ENCODE measurements at regions not wholly inside any gene's neighbourhood (a gene's known extent, or its start where the extent isn't known, plus 50 kb on each side); places are given as distances from the start of the nearest gene placed in this dataset.

GRCh38 chr2:133814890-133815289, 246.6 kb upstream of the NCKAP5 start:
- DNase-seq: no peak

- DNase-seq: no peak
Observed at GRCh38 chr2:133816037-133816436, 247.8 kb upstream of the NCKAP5 start.

- no peak for DNase-seq
Observed at GRCh38 chr2:133817680-133818566, 249.7 kb upstream of the NCKAP5 start.

- DNase-seq: no peak
Observed at GRCh38 chr2:133818661-133819060, 250.4 kb upstream of the NCKAP5 start.

- no peak for DNase-seq
Observed at GRCh38 chr2:133819906-133820305, 251.6 kb upstream of the NCKAP5 start.

GRCh38 chr2:133821107-133821760, 253.0 kb upstream of the NCKAP5 start:
- DNase-seq: no peak

- DNase-seq: no peak
Observed at GRCh38 chr2:133822517-133823225, 254.4 kb upstream of the NCKAP5 start.

GRCh38 chr2:133823226-133823550, 254.9 kb upstream of the NCKAP5 start:
- no peak for DNase-seq

- DNase-seq: no peak
Observed at GRCh38 chr2:133824869-133825268, 256.6 kb upstream of the NCKAP5 start.

GRCh38 chr2:133825778-133826177, 257.5 kb upstream of the NCKAP5 start:
- DNase-seq: no peak

GRCh38 chr2:133828913-133829312, 260.6 kb upstream of the NCKAP5 start:
- no peak for DNase-seq

GRCh38 chr2:133829450-133830020, 261.3 kb upstream of the NCKAP5 start:
- no peak for DNase-seq

GRCh38 chr2:133833746-133834145, 265.5 kb upstream of the NCKAP5 start:
- DNase-seq: no peak

GRCh38 chr2:133835821-133836619, 267.8 kb upstream of the NCKAP5 start:
- no peak for DNase-seq

- DNase-seq: no peak
Observed at GRCh38 chr2:133836691-133837345, 268.6 kb upstream of the NCKAP5 start.

GRCh38 chr2:133837441-133838094, 269.3 kb upstream of the NCKAP5 start:
- DNase-seq: no peak

GRCh38 chr2:133838642-133839365, 270.5 kb upstream of the NCKAP5 start:
- DNase-seq: no peak

- no peak for DNase-seq
Observed at GRCh38 chr2:133839677-133840076, 271.4 kb upstream of the NCKAP5 start.

- no peak for DNase-seq
Observed at GRCh38 chr2:133840761-133841160, 272.5 kb upstream of the NCKAP5 start.

- DNase-seq: no peak
Observed at GRCh38 chr2:133841900-133842299, 273.6 kb upstream of the NCKAP5 start.

GRCh38 chr2:133842446-133842845, 274.2 kb upstream of the NCKAP5 start:
- no peak for DNase-seq

Measured in NCI-H345 (cell line).